Lung (tissue), 11 donors: ENCODE measurements at regions not wholly inside any gene's neighbourhood (a gene's known extent, or its start where the extent isn't known, plus 50 kb on each side); places are given as distances from the start of the nearest gene placed in this dataset.

Experiments used
- ATAC-seq: fragments of 200-7000 bp; cut with Tn5 transposase; one replicate; pipeline ENCODE4 v1.9.1; 2020; ENCODE audit warnings: moderate number of reproducible peaks; ENCODE audit not compliant: insufficient read depth, low FRiP score
- DNase-seq, 3 donors: peaks; one replicate each; pipeline ENCODE4 v3.0.0-alpha.2; 2013 to 2017
- H3K27ac ChIP-seq, 2 donors: one replicate each; pipeline ENCODE4 v1.5.1; 2013; ENCODE audit warnings: mild to moderate bottlenecking in 2 of 2, moderate library complexity in 2 of 2, control low read depth in 1 of 2, inconsistent platforms in 1 of 2, low read depth in 1 of 2, low read length in 1 of 2
- H3K27me3 ChIP-seq, 3 donors: one replicate each; pipeline ENCODE4 v1.5.1; 2013; ENCODE audit warnings: low read length in 2 of 3; ENCODE audit not compliant: control insufficient read depth in 3 of 3, insufficient read depth in 3 of 3
- H3K36me3 ChIP-seq, 4 donors: one replicate each; pipeline ENCODE4 v1.5.1; 2013; ENCODE audit warnings: low read length in 4 of 4, mild to moderate bottlenecking in 1 of 4, moderate library complexity in 1 of 4; ENCODE audit not compliant: control insufficient read depth in 4 of 4, insufficient read depth in 4 of 4
- H3K4me1 ChIP-seq, 5 donors: one replicate each; pipeline ENCODE4 v1.5.1; 2013; ENCODE audit warnings: low read length in 5 of 5, mild to moderate bottlenecking in 2 of 5, moderate library complexity in 1 of 5; ENCODE audit not compliant: control insufficient read depth in 5 of 5, insufficient read depth in 5 of 5
- H3K4me3 ChIP-seq: one replicate; pipeline ENCODE4 v1.5.1; 2013; ENCODE audit warnings: mild to moderate bottlenecking, control low read depth, moderate library complexity
- H3K9ac ChIP-seq, 2 donors: one replicate each; pipeline ENCODE4 v1.5.1; 2013; ENCODE audit warnings: low read length in 2 of 2, control low read depth in 1 of 2; ENCODE audit not compliant: insufficient read depth in 1 of 2
- H3K9me3 ChIP-seq, 4 donors: one replicate each; pipeline ENCODE4 v1.5.1; 2013; ENCODE audit warnings: low read length in 3 of 4, mild to moderate bottlenecking in 1 of 4, moderate library complexity in 1 of 4; ENCODE audit not compliant: control insufficient read depth in 4 of 4, insufficient read depth in 3 of 4
- WGBS, 2 donors: extraction: QIAGEN DNeasy Blood & Tissue Kit; methylation state at CpG; one replicate each; pipeline ENCODE4 v1.1.7; 2013; 5-methylcytosine and 5-hydroxymethylcytosine counted together
- TF ChIP-seq, protein P1 (sequence below): IDR thresholded peaks from 2 replicates; pipeline ENCODE4 v1.5.1; 2012; ENCODE audit warnings: mild to moderate bottlenecking; ENCODE audit errors: control extremely low read depth, extremely low read depth
- donor health status: control.
- donor health status: control.
- donor health status: Bipolar disorder and iron deficiency.
- donor health status: healthy.
- donor health status: DM: yes; HTN: yes; CAD: no.

DNA sequence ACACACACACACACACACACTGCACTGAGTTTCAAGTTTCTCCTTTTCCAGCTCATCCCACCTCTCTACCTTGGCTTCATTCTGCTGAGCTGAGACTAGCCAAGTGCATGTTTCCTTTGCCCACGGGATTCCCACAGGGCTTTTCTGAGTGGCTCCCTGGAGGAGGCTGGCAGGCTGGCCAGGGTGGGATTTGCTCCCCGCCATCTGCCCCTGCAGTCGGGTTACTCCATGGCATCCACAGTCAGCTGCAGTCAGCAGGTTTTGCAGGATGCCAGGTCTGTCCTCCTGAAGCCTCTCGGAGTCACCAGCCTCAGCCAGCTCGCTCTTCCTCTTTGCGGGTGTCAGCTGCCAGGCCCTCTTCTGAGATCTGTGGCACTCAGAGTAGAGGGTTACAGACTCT lies 783.7 kb upstream of the SOX11 start:
- Histone ChIP-seq H3K9ac (no peak overlapping the region), H3K9me3 (peaks cover 0 to 2% (median 0%) of the 10 kb centered on the region in 4 donors), H3K27me3 (no peaks in the 10 kb centered on the region), H3K27ac (no peak overlapping the region), H3K4me3 (no peak overlapping the region), H3K36me3 (no peaks in the 10 kb centered on the region), H3K4me1 (peaks cover 0 to 2% (median 0%) of the 10 kb centered on the region in 5 donors)
- ATAC-seq (no peak), DNase-seq (no peak)
- 80 to 86% methylated on average over 6 of the region's 6 CpGs for WGBS, 2 donors
- TF ChIP-seq, protein P1, sequence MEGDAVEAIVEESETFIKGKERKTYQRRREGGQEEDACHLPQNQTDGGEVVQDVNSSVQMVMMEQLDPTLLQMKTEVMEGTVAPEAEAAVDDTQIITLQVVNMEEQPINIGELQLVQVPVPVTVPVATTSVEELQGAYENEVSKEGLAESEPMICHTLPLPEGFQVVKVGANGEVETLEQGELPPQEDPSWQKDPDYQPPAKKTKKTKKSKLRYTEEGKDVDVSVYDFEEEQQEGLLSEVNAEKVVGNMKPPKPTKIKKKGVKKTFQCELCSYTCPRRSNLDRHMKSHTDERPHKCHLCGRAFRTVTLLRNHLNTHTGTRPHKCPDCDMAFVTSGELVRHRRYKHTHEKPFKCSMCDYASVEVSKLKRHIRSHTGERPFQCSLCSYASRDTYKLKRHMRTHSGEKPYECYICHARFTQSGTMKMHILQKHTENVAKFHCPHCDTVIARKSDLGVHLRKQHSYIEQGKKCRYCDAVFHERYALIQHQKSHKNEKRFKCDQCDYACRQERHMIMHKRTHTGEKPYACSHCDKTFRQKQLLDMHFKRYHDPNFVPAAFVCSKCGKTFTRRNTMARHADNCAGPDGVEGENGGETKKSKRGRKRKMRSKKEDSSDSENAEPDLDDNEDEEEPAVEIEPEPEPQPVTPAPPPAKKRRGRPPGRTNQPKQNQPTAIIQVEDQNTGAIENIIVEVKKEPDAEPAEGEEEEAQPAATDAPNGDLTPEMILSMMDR = no peak

DNA sequence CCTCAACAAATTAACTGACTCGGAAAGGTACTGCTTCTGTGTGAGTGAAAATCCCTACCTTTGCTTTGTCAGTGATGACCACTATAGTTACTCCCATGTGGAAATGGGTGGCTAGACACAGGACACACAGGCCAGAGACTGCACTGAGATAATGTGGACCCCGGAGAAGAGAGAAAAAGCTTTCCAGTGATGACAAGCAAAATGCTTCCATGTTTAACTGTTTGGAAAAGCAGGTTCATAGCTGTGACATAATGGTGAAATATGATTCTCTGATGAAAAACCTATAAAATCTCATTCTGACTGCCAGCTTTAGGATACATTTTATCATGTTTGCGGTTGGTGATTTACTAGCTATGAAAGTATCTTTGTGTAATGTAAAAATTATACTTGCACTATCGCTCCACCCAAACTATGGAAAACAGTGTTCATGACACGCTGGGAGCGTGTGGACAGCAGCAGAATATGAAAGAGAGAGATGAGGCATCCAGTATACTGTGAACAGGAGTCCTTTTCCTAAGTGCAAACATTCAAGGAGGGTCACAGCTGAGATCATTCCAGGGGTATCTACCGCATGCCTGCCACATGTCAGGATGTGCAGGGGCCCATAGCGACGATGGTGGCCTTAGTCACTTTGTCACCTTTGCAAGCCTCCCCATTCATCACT lies 782.7 kb upstream of the SOX11 start:
- 75 to 80% methylated on average over 9 of the region's 9 CpGs for WGBS, 2 donors
- Histone ChIP-seq H3K4me3 (no peak overlapping the region), H3K9me3 (no peaks in the 10 kb centered on the region), H3K36me3 (no peaks in the 10 kb centered on the region), H3K27me3 (no peaks in the 10 kb centered on the region), H3K4me1 (no peaks in the 10 kb centered on the region), H3K9ac (no peak overlapping the region), H3K27ac (no peak overlapping the region)
- DNase-seq = no peak
- ATAC-seq = no peak
- TF ChIP-seq, protein P1 = no peak

DNA sequence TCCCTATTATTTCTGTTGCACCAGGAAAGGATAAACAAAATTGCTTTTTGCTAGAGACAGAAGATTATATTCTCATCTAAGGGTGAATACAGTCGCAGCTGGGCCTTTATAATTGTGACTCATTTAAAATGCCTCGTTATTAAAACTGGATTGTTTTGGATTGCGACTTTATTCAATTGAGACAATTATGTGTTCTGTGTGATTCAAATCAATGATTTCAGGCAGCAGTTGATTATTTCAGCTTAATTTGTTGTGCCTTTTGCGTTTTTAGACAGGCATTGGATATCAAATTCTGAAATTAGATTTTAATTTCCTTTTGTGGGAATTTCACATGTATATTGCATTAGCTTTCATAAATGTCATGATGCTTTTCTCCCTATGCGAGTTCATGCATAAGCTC lies 778.1 kb upstream of the SOX11 start:
- no peak for ATAC-seq
- Histone ChIP-seq H3K9ac (no peak overlapping the region), H3K4me1 (no peaks in the 10 kb centered on the region), H3K27ac (no peak overlapping the region), H3K36me3 (no peaks in the 10 kb centered on the region), H3K4me3 (no peak overlapping the region), H3K27me3 (no peaks in the 10 kb centered on the region), H3K9me3 (no peaks in the 10 kb centered on the region)
- no peak for DNase-seq
- TF ChIP-seq, protein P1 = no peak
- 88 to 89% methylated on average over 5 of the region's 5 CpGs for WGBS, 2 donors

DNA sequence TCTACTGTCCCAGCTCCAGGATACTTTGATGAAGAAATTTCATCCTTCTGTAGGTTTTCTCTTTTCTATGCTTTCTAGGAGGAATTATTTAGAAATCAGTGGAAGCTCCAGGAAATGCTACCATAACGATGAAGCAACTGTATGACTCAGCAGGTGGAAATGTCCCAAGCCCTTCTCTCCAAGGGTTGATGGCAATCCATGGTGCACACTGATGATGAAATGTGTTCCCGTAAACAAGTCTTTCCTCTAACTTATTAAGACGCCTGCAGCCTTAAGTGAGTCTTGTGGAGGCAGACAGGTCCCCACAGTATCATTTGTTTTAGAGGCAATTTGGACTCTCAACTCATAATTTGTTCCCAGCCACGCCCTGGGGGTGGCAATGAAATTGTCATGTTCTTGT lies 777.6 kb upstream of the SOX11 start:
- H3K4me1 ChIP-seq = no peaks in the 10 kb centered on the region
- H3K27ac ChIP-seq = no peak overlapping the region
- ATAC-seq = no peak
- no peaks in the 10 kb centered on the region for H3K36me3 ChIP-seq
- no peak overlapping the region for H3K9ac ChIP-seq
- TF ChIP-seq, protein P1 = no peak
- no peak overlapping the region for H3K4me3 ChIP-seq
- H3K27me3 ChIP-seq = no peaks in the 10 kb centered on the region
- H3K9me3 ChIP-seq = no peaks in the 10 kb centered on the region
- WGBS, 2 donors = 60 to 78% methylated on average over 4 of the region's 4 CpGs
- no peak for DNase-seq
